ENCODE measurements at regions not wholly inside any gene's neighbourhood (a gene's known extent, or its start where the extent isn't known, plus 50 kb on each side); places are given as distances from the start of the nearest gene placed in this dataset.

DNA sequence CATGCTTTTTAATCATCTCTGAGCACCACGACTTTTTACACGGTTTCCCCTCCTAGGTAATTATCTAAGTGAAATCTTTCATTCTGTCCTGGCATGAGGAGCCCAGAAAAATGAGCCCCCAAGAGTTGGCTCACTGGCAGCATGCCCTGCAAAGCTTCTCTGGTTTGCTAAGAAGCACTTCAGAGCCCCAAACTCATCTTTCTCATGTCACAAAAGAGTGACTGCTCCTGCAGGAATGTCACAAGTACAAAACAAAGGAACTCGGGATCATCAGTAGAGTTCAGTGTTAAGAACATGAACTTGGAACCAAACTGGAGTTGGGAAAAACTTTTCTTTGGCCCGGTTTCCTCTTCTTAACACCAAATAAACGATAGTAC is 123.9 kb downstream of the FOXB1 start:
- Histone ChIP-seq H3K4me3 (peak overlapping the region; percentile 66), H3K27ac (ENCODE audit: control insufficient read depth, insufficient read depth) (peak overlapping the region; percentile 37; the same call in 1 of the 2 replicates), H3K9ac (ENCODE audit: control insufficient read depth, insufficient read depth, low read length) (no peak overlapping the region), H4K20me1 (ENCODE audit: control insufficient read depth, insufficient read depth) (no peaks in the 10 kb centered on the region), H3K9me3 (replicated peaks; ENCODE audit: control insufficient read depth, insufficient read depth, low read length) (no peaks in the 10 kb centered on the region), H3K27me3 (replicated peaks in 1 of 2; ENCODE audit: control insufficient read depth in 2 of 2, insufficient read depth in 2 of 2, low read length in 1 of 2) (no peaks in the 10 kb centered on the region), H3K79me2 (ENCODE audit: control insufficient read depth, insufficient read depth, low read length) (no peaks in the 10 kb centered on the region), H3K4me2 (ENCODE audit: control insufficient read depth, insufficient read depth) (peak overlapping the region; percentile 88), H3K4me1 (ENCODE audit: control insufficient read depth, insufficient read depth, low read length) (peaks cover 23% of the 10 kb centered on the region), H3K36me3 (ENCODE audit: control insufficient read depth in 2 of 2, insufficient read depth in 2 of 2, low read length in 1 of 2) (no peaks in the 10 kb centered on the region), H2AFZ (ENCODE audit: control insufficient read depth, low read depth, low read length) (peak overlapping the region; percentile 87)
- no TSS peak for BruUV-seq (replicated peaks)
- TF ChIP-seq MEF2A (IDR thresholded peaks at IDR 0.05; ENCODE audit: insufficient read depth, low read depth, low read length): no peak
- TF ChIP-seq TAF1 (IDR thresholded peaks at IDR 0.05; ENCODE audit: borderline replicate concordance, low read depth, low read length): no peak
- no peak for TF ChIP-seq PAX8 (IDR thresholded peaks at IDR 0.05)
- no peak for TF ChIP-seq PAX5 (IDR thresholded peaks at IDR 0.05; ENCODE audit: borderline replicate concordance, low read depth, low read length)
- ATAC-seq (no peak), DNase-seq (ENCODE audit: low read depth, low spot score) (no peak), FAIRE-seq (no peak)
- WGBS (ENCODE audit: insufficient coverage, insufficient replicate concordance, low lambda C conversion rate, missing lambda C conversion rate): 18% methylated on average over 5 of the region's 5 CpGs
- RAD21 ChIA-PET (ENCODE audit: unreplicated experiment): interaction anchor here (0.9 to 1.4 kb wide), 2 partner anchors 52 to 1706 kb away, joined by 3 to 6 read pairs; no protein-coding TSS in a partner anchor
- in situ Hi-C loops (cut with MboI) (no loop called here), intact Hi-C loops (cut with micrococcal nuclease; ENCODE audit: unreplicated experiment) (loop anchor here (5.0 kb wide), 2 partner anchors 211 to 401 kb away; no protein-coding TSS in a partner anchor)
- POLR2A ChIA-PET: no interaction called here
- SMC1A ChIA-PET (ENCODE audit: uncharacterized antibody, unreplicated experiment): interaction anchor here (0.6 to 1.5 kb wide), 3 partner anchors 51 to 522 kb away, joined by 4 read pairs; no protein-coding TSS in a partner anchor
- CTCF ChIA-PET: interaction anchor here (0.9 to 1.4 kb wide), 4 partner anchors 10 to 212 kb away, joined by 3 to 4 read pairs (median 3); no protein-coding TSS in a partner anchor

- Histone ChIP-seq H3K9me3 (replicated peaks; ENCODE audit: control insufficient read depth, insufficient read depth, low read length) (no peaks in the 10 kb centered on the region), H3K36me3 (ENCODE audit: control insufficient read depth in 2 of 2, insufficient read depth in 2 of 2, low read length in 1 of 2) (no peaks in the 10 kb centered on the region), H2AFZ (ENCODE audit: control insufficient read depth, low read depth, low read length) (no peak overlapping the region), H3K27ac (ENCODE audit: control insufficient read depth, insufficient read depth) (no peak overlapping the region), H3K9ac (ENCODE audit: control insufficient read depth, insufficient read depth, low read length) (no peak overlapping the region), H3K4me2 (ENCODE audit: control insufficient read depth, insufficient read depth) (no peak overlapping the region), H3K4me1 (ENCODE audit: control insufficient read depth, insufficient read depth, low read length) (peaks cover 23% of the 10 kb centered on the region), H4K20me1 (ENCODE audit: control insufficient read depth, insufficient read depth) (no peaks in the 10 kb centered on the region), H3K4me3 (no peak overlapping the region), H3K27me3 (replicated peaks in 1 of 2; ENCODE audit: control insufficient read depth in 2 of 2, insufficient read depth in 2 of 2, low read length in 1 of 2) (no peaks in the 10 kb centered on the region), H3K79me2 (ENCODE audit: control insufficient read depth, insufficient read depth, low read length) (no peaks in the 10 kb centered on the region)
- BruUV-seq (replicated peaks): no TSS peak
- CTCF ChIA-PET: no interaction called here
- RAD21 ChIA-PET (ENCODE audit: unreplicated experiment): no interaction called here
- no peak for FAIRE-seq
- SMC1A ChIA-PET (ENCODE audit: uncharacterized antibody, unreplicated experiment): interaction anchor here (1.5 kb wide), 1 partner anchor 51 kb away, joined by 4 read pairs; no protein-coding TSS in a partner anchor
- DNase-seq (ENCODE audit: low read depth, low spot score): no peak
- in situ Hi-C loops (cut with MboI) (no loop called here), intact Hi-C loops (cut with micrococcal nuclease; ENCODE audit: unreplicated experiment) (loop anchor here (5.0 kb wide), 2 partner anchors 211 to 401 kb away; no protein-coding TSS in a partner anchor)
- WGBS (ENCODE audit: insufficient coverage, insufficient replicate concordance, low lambda C conversion rate, missing lambda C conversion rate): 55% methylated on average over 5 of the region's 5 CpGs
- no peak for ATAC-seq
- POLR2A ChIA-PET: no interaction called here
- TF ChIP-seq EP300 (IDR thresholded peaks at IDR 0.05; ENCODE audit: borderline replicate concordance in 1 of 2, control insufficient read depth in 1 of 2, low read depth in 2 of 2, low read length in 2 of 2): no peak
- TF ChIP-seq ZNF384 (IDR thresholded peaks at IDR 0.05; ENCODE audit: borderline replicate concordance, low read depth, low read length): no peak
- TF ChIP-seq, protein P1, sequence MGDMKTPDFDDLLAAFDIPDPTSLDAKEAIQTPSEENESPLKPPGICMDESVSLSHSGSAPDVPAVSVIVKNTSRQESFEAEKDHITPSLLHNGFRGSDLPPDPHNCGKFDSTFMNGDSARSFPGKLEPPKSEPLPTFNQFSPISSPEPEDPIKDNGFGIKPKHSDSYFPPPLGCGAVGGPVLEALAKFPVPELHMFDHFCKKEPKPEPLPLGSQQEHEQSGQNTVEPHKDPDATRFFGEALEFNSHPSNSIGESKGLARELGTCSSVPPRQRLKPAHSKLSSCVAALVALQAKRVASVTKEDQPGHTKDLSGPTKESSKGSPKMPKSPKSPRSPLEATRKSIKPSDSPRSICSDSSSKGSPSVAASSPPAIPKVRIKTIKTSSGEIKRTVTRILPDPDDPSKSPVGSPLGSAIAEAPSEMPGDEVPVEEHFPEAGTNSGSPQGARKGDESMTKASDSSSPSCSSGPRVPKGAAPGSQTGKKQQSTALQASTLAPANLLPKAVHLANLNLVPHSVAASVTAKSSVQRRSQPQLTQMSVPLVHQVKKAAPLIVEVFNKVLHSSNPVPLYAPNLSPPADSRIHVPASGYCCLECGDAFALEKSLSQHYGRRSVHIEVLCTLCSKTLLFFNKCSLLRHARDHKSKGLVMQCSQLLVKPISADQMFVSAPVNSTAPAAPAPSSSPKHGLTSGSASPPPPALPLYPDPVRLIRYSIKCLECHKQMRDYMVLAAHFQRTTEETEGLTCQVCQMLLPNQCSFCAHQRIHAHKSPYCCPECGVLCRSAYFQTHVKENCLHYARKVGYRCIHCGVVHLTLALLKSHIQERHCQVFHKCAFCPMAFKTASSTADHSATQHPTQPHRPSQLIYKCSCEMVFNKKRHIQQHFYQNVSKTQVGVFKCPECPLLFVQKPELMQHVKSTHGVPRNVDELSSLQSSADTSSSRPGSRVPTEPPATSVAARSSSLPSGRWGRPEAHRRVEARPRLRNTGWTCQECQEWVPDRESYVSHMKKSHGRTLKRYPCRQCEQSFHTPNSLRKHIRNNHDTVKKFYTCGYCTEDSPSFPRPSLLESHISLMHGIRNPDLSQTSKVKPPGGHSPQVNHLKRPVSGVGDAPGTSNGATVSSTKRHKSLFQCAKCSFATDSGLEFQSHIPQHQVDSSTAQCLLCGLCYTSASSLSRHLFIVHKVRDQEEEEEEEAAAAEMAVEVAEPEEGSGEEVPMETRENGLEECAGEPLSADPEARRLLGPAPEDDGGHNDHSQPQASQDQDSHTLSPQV (IDR thresholded peaks at IDR 0.05): no peak
- TF ChIP-seq CEBPB (IDR thresholded peaks at IDR 0.05; ENCODE audit: borderline replicate concordance in 1 of 2, low read depth in 2 of 2, low read length in 2 of 2): no peak
- TF ChIP-seq, protein P2, sequence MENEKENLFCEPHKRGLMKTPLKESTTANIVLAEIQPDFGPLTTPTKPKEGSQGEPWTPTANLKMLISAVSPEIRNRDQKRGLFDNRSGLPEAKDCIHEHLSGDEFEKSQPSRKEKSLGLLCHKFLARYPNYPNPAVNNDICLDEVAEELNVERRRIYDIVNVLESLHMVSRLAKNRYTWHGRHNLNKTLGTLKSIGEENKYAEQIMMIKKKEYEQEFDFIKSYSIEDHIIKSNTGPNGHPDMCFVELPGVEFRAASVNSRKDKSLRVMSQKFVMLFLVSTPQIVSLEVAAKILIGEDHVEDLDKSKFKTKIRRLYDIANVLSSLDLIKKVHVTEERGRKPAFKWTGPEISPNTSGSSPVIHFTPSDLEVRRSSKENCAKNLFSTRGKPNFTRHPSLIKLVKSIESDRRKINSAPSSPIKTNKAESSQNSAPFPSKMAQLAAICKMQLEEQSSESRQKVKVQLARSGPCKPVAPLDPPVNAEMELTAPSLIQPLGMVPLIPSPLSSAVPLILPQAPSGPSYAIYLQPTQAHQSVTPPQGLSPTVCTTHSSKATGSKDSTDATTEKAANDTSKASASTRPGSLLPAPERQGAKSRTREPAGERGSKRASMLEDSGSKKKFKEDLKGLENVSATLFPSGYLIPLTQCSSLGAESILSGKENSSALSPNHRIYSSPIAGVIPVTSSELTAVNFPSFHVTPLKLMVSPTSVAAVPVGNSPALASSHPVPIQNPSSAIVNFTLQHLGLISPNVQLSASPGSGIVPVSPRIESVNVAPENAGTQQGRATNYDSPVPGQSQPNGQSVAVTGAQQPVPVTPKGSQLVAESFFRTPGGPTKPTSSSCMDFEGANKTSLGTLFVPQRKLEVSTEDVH (IDR thresholded peaks at IDR 0.05; ENCODE audit: low read depth, partially characterized antibody): no peak
Observed at GRCh38 chr15:60128710-60129109, 124.6 kb downstream of the FOXB1 start.

All from GM12878 (cell line).